Activated CD4-positive, alpha-beta T cell treated with anti-CD3 and anti-CD28 coated beads, Interleukin-2, amount 50 U/mL, for 24 hours (primary cell): ENCODE measurements at regions not wholly inside any gene's neighbourhood (a gene's known extent, or its start where the extent isn't known, plus 50 kb on each side); places are given as distances from the start of the nearest gene placed in this dataset.
"Not testable (repeated sequence)": the region's sequence is repeated elsewhere in the genome, so short reads cannot be mapped to it uniquely, and the experiment has no call there.

Experiments
- DNase-seq, 2 donors: peaks; one replicate each; pipeline ENCODE4 v3.0.0-alpha.2; 2020; ENCODE audit warnings: low read depth in 1 of 2, low spot score in 1 of 2

DNA sequence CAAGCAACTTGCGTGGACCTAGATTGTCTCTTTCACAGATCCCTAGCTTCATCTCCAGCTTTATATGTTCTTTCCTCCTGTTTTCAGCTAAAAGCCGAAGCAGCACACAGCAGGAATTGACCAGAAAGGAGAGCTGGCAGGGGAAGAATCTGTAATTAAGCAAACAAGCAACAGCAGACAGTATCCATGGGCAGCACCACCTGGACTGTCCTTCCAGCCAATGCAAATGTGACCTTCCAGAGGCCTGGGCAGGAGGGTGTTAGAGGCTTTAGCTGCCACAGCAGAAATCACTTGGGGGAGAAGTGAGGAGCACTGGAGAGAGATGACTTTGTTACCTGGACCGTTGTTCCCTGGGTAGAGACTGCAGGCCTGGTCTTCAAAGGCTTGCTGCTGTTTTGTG is 427.6 kb upstream of the GOT2 start:
- DNase-seq = no peak

DNA sequence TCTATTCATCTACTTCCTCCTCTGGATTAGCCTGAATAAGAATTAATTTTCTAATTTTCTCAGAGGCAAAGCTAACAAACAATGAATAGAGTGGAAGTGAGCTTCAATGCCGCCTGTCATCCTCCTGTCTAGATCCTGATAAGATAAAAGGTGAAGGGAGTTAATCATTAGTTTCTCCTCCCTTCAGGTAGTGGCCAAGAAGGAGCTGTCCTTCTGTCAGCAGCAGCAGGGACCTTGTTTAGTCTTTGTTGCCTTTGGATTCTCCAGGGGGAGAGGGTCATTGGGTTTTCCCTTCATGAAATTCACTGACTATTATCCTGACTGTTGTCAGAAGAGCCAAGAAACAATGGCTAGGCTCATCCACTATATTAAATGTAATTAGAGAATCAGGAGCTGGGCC is 420.2 kb upstream of the GOT2 start:
- no peak for DNase-seq

DNA sequence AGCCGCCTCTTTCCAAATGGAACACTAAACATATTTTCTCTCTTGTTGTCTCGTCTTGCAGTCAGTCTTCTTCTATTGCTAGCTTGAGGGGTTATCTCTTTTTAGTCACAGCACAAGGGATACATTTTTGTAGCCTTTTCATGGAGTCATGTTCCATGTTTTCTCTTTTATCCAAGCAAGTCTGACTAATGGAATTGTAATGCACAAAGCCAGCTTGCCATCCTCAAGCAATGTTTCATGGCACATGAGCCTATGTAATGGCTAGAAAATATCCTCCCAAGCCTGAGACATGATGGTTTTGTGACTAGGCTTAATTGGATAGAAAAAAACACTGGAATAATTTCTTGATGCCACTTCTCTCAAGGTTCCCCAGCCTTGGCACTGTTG is 414.6 kb upstream of the GOT2 start:
- no peak for DNase-seq

DNA sequence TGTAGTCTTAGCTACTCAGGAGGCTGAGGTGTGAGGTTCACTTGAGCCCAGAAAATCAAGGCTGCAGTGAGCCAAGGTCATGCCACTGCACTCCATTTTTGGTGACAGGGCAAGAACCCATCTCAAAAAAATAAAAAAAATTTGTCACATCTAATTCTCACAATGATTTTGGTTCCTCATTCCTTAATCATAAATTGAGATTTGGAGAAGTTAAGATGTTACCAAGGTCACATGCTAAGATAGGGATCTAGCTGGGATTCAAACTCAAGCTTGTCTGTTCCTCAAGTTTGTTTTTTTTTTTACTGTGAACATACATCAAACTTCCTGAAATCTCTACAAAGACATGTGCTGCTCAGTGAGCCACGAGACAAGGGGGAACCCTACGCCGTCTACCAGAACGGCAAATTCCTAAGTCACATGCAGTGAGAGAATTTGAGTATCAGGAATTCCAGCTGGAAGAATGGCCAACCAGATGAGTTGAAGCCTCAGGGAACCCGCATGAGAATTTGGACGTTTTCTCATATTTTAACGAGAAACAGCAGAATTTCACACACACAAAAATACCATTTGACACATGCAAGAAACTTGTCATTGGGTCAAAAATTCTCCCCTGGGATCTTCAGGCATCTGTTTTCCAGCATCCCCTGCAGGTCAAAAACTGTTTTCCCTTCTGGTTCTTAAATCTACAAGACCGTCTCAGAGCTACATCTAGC is 414.1 kb upstream of the GOT2 start:
- DNase-seq = no peak

DNA sequence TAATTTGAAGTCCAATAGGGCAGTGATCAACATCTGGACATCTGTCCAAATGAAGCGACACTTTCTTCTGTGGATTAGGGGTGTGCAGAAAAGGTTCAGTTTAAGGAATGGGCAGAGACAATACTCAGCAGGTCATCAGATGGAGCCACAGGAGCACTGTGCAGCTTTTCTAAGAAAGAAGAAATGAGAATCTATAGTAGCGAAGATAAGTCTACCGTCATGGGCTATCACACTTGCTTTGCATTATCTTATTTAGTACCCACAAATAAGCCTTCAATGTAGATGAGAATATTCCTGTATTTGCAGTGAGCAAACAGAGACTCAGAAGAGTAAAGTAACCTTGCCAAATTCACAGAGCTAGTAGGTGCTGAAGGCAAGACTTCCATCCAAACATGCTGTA is 412.0 kb upstream of the GOT2 start:
- DNase-seq = no peak

DNA sequence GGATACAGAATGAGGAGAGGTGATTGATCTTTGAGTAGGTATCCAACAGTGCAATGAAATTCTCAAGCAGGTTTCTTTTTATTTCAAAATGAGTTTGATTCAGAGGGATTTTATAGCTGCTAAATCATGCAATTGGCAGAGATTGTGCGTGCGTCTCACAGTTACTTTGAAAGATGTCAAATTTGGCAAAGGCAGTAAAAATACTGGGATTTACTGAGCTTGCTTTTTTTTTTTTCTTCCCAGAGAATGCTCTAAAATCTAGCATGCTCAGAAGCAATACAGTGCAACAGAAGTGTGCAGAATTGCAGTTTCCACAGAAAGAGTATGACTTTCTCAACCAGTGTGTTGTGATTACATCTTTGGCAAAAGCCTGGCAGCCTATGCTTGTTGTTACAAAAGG is 410.7 kb upstream of the GOT2 start:
- no peak for DNase-seq

DNA sequence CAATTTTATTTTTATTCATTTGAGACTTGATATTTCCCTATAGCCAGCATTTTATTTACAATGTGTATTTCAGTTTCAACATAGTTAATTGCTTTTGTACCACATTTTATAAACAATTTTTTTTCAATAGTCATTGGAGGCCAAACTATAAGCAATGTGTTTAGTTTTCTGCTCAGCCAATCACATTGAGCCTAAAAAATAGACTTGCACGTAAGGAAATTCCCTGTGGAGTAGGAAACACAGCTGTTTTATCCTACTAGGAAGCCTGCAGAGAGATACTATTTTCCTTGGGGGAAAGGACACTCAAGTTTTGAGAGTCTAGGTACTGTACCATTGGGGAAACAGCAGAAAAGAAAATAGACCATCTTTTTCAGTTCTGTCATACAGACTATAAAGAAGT is 410.2 kb upstream of the GOT2 start:
- no peak for DNase-seq

DNA sequence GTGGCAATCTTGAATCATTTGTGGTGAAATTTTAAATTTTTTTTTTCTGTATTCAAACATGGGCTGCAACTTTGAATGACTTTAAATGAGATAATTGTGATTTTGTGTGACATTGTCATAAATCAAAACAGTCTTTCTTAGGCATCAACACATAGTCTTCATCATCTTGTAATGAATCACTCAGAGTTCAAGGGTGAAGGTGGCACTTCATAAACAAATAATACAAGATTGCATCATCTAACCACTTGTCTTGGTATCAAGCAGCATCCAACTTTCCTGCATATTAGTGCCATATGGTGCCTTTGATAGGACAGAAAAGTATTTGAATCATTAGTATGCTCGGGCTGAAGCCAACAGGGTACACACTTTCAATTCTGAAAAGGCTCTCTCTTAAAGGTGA is 392.4 kb upstream of the GOT2 start:
- no peak for DNase-seq

DNA sequence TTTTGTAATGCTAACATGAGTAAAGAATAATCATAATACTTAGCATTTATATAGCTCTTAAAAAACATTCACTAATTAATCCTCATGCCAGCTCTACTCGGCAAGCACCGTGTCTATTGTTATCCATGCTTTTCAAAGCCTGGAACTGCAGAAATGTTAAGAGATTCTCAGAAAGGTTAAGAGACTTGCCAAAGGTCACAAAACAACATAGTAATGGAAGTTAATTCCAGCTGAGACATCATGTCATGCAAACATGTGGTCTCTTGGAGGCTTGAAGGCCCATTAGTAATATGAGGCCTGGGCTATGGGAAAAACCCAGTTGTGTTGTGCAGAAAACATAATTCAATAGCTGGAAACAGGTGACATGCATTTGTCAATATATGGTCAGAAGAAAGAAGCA is 389.9 kb upstream of the GOT2 start:
- no peak for DNase-seq

DNA sequence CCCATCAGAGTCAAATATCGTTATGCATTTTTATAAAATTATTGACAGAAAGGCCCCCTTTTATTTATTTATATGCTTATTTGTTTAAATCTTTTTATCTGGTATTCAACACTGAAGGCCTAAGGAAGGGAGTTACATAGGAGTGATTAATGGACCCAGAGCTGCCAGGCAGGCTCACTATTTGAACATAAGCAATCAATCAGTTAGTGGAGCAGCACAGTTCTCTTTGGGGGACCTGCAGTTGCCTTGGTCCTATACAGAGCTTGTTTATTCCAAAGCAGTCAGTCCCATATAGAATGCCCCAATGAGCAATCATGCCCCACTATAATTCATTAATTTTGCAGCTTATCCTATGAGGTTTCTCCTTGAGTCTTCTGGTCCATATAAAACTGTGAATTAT is 389.4 kb upstream of the GOT2 start:
- no peak for DNase-seq

DNA sequence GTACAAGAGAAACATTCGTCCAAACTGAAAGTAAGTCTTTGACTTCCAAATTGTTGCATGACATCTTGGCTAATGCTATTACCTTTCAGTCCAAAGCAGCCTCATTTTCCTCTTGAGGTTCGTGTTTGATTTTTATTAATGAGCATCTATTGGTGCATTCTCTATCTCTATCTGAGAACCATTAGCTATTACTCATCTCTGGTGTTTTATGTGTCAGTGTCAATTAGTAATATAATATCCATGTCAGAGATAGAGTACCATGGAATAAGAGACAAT is 388.1 kb upstream of the GOT2 start:
- DNase-seq = no peak

DNA sequence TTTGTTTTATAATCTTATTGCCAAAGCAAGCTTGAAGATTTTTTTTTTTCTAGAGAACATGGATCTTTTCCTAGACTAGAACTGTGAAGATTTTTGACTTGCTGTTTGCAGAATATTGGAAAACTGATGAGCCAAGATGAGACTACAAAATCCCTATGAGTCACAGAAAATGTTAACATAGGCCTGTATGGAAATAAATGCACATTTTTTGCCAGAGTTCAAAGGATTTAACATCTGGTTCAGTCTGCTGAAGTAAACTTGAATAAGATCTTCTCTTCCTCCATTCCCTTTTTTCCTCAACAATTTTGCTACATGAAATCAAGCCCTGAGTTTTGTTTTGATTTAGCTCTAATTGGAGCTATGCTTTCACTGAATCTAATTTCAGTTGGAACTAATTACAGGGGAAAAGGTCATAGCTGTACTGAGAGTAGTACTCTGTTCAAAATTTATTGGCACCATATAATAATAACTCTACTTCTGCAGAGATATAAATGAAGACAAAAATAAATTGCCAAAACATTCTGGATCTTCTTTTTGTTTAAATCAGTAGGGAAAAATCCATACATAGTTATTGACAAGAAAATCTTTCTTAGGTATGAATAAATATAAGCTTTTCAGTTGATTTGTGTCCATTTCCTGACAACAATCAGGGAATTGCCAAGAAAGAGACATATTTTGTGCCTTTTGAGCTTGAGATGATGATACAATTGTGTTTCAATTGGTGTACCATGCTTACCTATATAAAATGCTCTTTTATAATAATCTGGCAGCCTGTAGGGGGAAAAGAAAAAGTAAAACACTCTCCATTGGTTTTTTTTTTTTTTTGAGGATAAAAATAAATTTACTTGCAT is 387.5 kb upstream of the GOT2 start:
- no peak for DNase-seq

DNA sequence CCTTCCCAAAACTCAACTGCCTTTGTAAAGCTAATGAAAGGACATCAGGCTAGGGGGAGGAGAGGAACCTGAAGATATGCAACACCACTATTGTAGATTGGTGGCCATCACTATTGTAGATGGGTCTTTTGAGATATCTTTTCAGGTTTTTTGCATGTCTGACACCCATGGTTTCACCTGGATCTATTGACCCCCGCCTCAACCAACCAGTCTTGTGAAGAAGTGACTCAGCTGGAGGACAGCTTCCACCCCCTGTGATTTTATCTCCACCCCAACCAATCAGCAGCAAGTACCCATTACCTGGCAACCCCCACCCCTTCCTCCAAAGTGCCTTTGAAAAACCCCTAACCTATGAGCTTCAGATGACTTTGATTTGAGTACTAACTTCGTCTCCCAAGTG is 382.6 kb upstream of the GOT2 start:
- no peak for DNase-seq

DNA sequence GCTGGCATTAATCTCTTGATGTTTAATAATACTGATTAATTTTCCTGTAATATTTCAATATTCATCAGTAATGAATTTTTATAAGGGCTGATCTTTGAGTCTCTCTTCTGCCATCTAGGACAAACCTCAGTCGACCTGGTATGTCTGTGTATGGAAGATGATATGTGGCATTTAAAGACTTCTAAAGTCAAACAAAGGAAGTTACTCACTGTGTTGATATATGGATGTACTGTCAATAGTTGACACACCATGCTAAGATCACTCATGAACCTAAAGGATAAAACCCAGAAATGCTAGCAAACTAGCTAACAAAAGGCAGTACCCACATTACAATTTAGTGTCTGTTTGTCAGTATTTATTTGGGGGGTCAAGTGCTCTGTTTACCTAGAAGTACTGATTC is 380.7 kb upstream of the GOT2 start:
- DNase-seq = no peak

DNA sequence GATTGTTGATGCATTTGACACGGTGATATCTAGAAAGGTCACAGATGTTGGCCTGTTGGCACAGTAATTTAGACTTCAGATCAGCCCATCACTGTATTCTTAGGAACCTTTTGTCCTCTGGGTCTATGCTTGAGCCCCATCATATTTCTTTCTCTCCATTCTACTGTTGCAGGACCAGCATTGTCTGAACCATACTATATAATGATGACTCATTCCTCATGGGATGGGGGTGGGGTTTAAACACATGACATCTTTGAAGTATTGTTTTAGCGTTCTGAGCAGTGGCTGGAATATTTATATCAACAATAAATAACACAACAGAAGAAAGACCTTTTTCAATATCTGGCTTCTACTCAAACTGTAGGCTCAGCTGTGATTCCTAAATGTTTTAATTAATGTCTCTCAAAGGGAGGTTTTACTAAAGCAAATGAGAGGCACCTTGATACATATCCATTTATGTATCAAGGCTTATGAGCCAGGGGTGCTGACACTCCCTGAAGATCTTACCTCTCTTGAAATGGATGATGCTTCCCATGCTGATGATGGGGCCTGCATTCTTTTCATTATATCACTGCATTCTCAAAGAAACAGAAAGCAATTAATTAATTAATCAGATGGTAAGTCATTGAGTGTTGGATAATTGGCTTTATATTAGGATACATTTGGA is 379.0 kb upstream of the GOT2 start:
- DNase-seq = no peak

DNA sequence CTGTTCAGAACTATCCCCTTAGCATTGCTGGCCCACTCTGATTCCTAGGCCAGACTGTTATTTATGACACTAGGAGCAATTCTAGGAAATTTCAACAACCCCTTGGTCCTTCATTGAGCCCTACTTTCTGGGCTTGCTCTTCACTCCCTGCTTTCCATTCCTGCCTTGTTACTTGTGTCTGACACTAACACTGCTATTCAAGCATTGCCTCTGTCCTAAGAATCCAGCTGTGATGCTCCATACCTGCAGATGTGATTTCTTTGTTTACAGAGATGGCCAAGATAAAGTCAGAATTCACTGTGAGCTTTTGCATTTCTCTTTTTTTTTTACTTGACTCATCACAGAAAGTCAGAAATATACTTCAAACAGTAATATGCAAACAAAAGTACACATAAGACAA is 377.2 kb upstream of the GOT2 start:
- no peak for DNase-seq

DNA sequence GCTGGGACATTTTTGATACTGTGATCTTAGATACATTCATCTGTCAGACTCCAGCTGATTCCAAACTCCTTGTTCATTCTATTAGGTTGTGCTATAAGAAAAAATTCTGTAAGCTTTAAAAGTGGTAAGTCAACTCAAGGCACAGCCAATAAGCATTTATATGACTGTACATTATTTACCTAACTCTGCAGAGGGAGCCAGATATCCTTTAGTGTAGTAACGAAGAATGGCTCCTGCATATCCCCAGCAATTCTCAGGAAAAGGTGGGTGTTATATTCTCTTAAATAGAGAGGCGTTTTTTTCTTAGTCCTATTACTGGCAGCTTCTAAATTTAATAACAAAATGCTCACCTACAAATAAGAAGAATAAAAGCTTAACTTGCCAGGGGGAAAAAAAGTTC is 374.3 kb upstream of the GOT2 start:
- no peak for DNase-seq

DNA sequence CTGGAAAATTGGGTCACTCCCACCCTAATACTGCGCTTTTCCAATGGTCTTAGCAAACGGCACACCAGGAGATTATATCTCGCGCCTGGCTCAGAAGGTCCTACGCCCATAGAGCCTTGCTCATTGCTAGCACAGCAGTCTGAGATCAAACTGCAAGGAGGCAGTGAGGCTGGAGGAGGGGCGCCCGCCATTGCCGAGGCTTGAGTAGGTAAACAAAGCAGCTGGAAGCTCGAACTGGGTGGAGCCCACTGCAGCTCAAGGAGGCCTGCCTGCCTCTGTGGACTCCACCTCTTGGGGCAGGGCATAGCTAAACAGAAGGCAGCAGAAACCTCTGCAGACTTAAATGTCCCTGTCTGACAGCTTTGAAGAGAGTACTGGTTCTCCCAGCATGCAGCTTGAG is 362.6 kb upstream of the GOT2 start:
- DNase-seq = not testable (repeated sequence)

DNA sequence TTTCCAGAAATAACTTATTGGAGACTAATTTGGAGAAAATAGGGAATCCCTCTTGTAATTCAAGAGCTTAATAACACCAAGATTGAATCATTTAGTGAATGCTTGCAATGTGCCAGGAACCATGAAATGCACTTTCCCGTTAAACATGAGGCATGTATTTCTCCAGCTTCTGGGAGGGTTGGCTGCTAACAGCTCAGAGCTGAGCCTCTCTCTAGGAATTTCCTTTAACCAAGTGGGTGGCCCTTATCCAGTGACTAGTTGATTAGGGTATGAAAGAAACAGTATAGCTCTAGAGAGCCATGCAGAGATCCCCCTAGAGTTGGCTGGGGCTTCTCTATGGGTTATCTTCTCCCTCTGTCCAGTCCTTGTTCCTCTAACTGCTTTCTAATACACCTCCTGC is 356.4 kb upstream of the GOT2 start:
- no peak for DNase-seq

DNA sequence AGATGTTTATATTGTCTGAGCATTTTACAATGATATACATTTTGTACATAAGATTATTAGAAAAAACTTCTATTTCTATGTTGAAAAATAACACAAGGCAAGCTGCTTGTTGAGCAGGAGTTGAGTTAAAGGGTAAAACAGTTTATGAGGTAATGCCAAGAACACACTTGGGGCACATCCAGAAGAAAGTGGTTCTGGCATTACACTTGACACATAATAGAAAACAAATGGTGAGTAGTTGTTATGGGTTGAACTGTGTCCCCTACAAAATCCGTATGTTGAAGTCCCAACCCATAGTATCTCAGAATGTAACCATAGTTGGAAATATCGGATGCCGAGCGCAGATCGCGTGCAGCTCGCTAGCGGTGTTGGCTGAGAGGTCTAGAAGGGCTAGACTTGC is 354.3 kb upstream of the GOT2 start:
- DNase-seq = no peak

DNA sequence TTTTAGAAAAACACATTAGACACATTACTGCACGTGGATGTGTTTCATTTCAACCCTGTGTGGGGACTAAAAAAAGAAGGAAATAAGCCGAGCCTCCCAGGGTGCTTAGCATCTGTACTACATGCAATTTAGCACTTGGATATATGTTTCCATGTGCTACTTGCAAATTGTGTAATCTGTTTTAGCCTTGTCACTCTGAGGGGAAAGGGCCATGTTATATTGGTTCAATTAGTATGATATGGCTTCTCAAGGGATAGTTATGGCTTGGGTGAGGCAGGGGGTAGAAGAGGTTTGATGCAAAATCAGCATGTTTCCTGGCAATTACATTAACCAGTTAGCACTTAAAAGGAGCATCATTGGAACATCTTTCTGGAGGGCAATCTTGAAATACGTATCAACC is 353.5 kb upstream of the GOT2 start:
- no peak for DNase-seq

DNA sequence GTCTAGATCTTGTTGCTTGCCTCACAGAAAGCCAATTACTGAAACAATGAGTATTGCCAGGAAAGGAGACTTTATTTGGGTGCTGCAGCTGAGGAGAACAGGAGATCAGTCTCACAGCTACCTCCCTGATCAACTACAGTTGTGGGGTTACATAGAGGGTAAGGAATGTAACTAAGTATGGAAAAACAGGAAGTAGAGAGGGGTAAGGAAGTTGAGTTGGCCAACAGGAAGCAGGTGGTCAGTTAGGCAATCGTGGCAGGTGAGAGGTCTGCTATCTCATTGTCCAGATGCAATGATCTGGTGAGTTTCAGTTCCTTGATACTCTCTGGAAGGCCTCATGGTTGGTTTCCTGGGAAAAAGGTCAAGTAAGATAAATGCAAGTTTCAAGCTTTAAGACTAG is 333.1 kb upstream of the GOT2 start:
- DNase-seq = no peak

DNA sequence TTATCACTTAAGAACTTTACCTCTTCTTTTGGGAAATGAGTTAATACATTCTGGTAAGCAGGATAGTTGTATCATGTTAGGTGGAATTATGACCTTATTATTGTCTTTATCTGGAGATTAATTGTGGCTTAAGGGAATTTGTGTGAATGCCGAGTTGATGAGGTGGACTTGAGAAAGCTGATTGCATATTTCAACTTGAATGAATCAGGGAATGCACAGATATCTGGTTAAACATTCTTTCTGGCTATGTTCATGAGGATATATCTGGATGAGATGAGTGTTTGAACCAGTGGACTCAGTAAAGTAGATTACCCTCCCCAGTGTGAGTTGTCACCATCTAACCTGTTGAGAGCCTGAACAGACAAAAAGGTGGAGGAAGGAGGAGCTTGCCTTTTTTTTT is 326.1 kb upstream of the GOT2 start:
- DNase-seq = no peak
